ENCODE measurements at regions not wholly inside any gene's neighbourhood (a gene's known extent, or its start where the extent isn't known, plus 50 kb on each side); places are given as distances from the start of the nearest gene placed in this dataset.

DNA sequence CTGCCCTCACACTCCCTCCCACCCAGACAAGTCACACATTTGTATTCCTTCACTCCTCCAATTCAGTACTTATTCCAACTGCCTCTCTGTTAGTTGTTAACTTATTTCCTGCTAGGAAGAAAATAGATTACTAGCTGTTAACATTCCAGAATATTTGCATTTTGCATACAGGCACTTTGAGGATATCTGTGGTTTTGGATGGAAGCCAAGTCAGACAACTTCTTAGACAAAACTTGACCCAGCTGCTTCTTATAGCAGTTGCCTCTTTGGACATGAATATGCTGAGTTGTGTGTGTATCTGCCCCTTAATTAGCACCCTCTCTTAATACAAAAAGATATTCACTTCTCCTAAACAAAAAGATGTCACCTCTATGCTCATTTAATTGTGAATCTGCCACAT lies 1280.6 kb upstream of the ACO1 start:
- H3K27me3 ChIP-seq (ENCODE audit: control insufficient read depth, insufficient read depth, low read length): no peaks in the 10 kb centered on the region
- TF ChIP-seq, protein P1, sequence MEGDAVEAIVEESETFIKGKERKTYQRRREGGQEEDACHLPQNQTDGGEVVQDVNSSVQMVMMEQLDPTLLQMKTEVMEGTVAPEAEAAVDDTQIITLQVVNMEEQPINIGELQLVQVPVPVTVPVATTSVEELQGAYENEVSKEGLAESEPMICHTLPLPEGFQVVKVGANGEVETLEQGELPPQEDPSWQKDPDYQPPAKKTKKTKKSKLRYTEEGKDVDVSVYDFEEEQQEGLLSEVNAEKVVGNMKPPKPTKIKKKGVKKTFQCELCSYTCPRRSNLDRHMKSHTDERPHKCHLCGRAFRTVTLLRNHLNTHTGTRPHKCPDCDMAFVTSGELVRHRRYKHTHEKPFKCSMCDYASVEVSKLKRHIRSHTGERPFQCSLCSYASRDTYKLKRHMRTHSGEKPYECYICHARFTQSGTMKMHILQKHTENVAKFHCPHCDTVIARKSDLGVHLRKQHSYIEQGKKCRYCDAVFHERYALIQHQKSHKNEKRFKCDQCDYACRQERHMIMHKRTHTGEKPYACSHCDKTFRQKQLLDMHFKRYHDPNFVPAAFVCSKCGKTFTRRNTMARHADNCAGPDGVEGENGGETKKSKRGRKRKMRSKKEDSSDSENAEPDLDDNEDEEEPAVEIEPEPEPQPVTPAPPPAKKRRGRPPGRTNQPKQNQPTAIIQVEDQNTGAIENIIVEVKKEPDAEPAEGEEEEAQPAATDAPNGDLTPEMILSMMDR (IDR thresholded peaks at IDR 0.05; ENCODE audit: insufficient read depth, low read length, poor library complexity, severe bottlenecking): no peak
- DNase-seq (ENCODE audit: low read depth): peak; percentile 23
- no peak overlapping the region for H3K4me3 ChIP-seq (ENCODE audit: low read depth, low read length)
- H3K36me3 ChIP-seq (ENCODE audit: control insufficient read depth, insufficient read depth, low read length): no peaks in the 10 kb centered on the region

DNA sequence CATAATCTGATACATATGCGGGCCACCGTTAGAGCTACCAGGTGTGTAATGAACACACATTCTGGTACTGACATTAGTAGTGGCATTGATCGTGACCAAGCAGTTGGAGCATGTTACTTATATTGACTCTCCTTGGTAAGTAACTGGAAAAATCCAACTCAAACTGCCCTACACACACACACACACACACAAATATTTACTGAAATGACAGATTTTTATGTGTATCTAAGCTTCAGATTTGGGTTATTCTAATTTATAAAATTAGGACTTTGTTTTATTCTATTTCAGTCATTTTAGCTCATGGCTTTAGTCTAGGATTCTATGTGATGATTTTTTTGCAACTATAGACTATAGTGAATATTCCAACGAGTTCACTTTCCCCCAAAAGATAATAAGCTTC lies 1280.2 kb upstream of the ACO1 start:
- no peaks in the 10 kb centered on the region for H3K36me3 ChIP-seq (ENCODE audit: control insufficient read depth, insufficient read depth, low read length)
- TF ChIP-seq, protein P1 (IDR thresholded peaks at IDR 0.05; ENCODE audit: insufficient read depth, low read length, poor library complexity, severe bottlenecking): no peak
- no peak overlapping the region for H3K4me3 ChIP-seq (ENCODE audit: low read depth, low read length)
- DNase-seq (ENCODE audit: low read depth): no peak
- no peaks in the 10 kb centered on the region for H3K27me3 ChIP-seq (ENCODE audit: control insufficient read depth, insufficient read depth, low read length)

DNA sequence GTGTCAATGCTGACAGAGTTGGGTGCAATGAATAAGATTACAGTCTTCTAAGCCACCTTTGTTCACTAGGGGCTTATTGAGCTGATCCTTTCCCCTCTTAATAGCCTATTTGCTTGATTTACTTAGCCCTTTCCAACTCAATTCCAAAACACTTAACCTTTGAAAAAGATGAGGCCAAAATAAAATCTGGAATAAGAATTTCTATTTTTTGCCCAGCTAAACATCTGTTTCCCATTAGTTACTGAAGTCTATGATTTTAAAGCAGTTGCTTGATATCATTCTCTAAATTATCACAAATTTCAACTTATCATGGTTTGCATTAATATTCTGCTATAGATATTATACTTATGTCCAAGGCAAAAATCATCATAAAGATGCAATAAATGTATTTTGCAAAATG lies 1272.0 kb upstream of the ACO1 start:
- no peaks in the 10 kb centered on the region for H3K36me3 ChIP-seq (ENCODE audit: control insufficient read depth, insufficient read depth, low read length)
- no peak for DNase-seq (ENCODE audit: low read depth)
- no peak overlapping the region for H3K4me3 ChIP-seq (ENCODE audit: low read depth, low read length)
- TF ChIP-seq, protein P1 (IDR thresholded peaks at IDR 0.05; ENCODE audit: insufficient read depth, low read length, poor library complexity, severe bottlenecking): no peak
- H3K27me3 ChIP-seq (ENCODE audit: control insufficient read depth, insufficient read depth, low read length): no peaks in the 10 kb centered on the region

- H3K36me3 ChIP-seq (ENCODE audit: control insufficient read depth, insufficient read depth, low read length): no peaks in the 10 kb centered on the region
- no peak for DNase-seq (ENCODE audit: low read depth)
- H3K4me3 ChIP-seq (ENCODE audit: low read depth, low read length): no peak overlapping the region
- TF ChIP-seq, protein P1 (IDR thresholded peaks at IDR 0.05; ENCODE audit: insufficient read depth, low read length, poor library complexity, severe bottlenecking): no peak
- no peaks in the 10 kb centered on the region for H3K27me3 ChIP-seq (ENCODE audit: control insufficient read depth, insufficient read depth, low read length)
Measured at GRCh38 chr9:31114346-31114745, 1270.1 kb upstream of the ACO1 start.

- TF ChIP-seq, protein P1 (IDR thresholded peaks at IDR 0.05; ENCODE audit: insufficient read depth, low read length, poor library complexity, severe bottlenecking): peak; percentile 58
- Histone ChIP-seq H3K27me3 (ENCODE audit: control insufficient read depth, insufficient read depth, low read length) (no peaks in the 10 kb centered on the region), H3K36me3 (ENCODE audit: control insufficient read depth, insufficient read depth, low read length) (no peaks in the 10 kb centered on the region), H3K4me3 (ENCODE audit: low read depth, low read length) (no peak overlapping the region)
- DNase-seq (ENCODE audit: low read depth): no peak
Measured at GRCh38 chr9:31119890-31120454, 1264.5 kb upstream of the ACO1 start.

- no peak for DNase-seq (ENCODE audit: low read depth)
- Histone ChIP-seq H3K4me3 (ENCODE audit: low read depth, low read length) (no peak overlapping the region), H3K27me3 (ENCODE audit: control insufficient read depth, insufficient read depth, low read length) (no peaks in the 10 kb centered on the region), H3K36me3 (ENCODE audit: control insufficient read depth, insufficient read depth, low read length) (no peaks in the 10 kb centered on the region)
- TF ChIP-seq, protein P1 (IDR thresholded peaks at IDR 0.05; ENCODE audit: insufficient read depth, low read length, poor library complexity, severe bottlenecking): no peak
Measured at GRCh38 chr9:31124389-31124788, 1260.1 kb upstream of the ACO1 start.

Data from kidney epithelial cell (primary cell).